CD4-positive, alpha-beta T cell treated with Interleukin-1 beta for 1 hour (primary cell): ENCODE measurements at regions not wholly inside any gene's neighbourhood (a gene's known extent, or its start where the extent isn't known, plus 50 kb on each side); places are given as distances from the start of the nearest gene placed in this dataset.

Experiments used
- DNase-seq, 2 donors: peaks; one replicate each; pipeline ENCODE4 v3.0.0-alpha.2; 2020 to 2022

DNA sequence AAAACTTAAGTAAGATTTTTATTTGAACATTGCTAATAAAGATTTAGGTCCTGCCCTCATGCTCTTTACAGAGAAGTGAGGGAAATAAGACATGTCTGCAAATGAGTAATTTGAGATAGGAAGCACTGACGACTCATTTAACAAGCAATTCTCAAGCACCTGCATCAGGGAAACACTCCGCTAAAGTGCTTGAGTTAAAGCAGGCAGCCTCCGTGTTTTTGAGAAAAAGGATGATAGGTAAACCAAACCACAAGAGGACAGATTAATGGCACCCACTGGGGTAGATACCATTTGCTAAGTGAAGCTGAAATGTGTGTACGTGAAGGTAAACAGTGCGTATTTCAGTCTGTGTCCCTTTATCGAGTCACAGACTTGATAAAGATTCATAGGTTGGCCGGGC is 184.6 kb upstream of the CARD18 start:
- no peak for DNase-seq

DNA sequence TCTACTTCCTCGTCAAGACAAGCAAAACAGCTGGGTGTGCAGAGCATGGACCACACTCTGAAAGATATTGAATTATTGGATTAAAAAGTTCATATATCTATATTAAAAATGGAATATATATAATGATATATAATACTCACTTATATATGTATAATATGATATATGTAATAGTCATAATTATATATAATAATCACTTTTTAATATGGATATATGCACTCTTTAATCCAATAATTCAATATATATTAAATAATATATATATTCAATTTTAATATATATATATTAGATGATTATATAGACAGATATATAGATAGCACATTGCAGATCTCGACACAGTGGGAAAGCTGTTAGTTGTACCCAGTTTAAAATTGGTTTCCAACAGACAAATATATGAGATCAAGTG is 182.1 kb upstream of the CARD18 start:
- no peak for DNase-seq

GRCh38 chr11:105315287-105315686 is 175.7 kb upstream of the CARD18 start:
- no peak for DNase-seq

DNA sequence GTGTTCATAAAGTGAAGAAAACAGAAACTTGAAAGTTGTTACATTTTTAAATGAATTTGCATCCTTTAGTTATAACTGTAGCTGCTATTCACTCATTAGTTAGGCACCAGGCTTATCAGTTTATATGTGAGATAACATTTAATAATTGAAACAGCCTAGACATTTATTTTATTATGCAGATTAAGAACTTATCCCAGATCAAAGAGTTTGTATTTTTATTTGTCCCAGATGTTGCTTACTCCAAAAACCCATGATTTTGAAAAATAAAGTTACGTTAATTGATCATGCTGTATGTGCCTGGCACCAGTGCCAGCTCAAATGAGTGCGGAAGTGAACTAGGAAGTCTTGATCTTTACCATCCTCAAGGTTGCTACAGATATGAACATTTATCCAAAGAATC is 172.7 kb upstream of the CARD18 start:
- no peak for DNase-seq

GRCh38 chr11:105298630-105299029 is 159.1 kb upstream of the CARD18 start:
- no peak for DNase-seq

DNA sequence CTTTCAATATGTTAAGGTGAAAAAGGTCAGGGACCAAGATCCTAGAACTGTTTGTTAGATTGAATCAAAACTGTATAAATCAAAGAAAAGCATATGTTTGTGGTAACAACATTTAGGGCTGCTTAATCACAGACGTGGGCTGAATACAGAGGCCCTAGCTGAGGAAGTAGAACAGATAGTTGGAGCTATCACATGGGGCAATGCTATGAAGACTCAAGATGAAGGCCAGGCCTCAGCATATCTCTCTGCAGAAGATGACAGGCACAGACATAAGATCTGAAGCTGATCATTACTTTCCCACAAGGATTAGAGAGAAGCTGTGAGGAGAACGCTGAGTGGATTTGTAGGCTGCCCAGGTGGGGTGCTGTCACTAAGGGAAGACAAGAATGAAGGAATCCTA is 158.6 kb upstream of the CARD18 start:
- DNase-seq: no peak

- no peak for DNase-seq
These were observed 157.9 kb upstream of the CARD18 start for GRCh38 chr11:105297463-105297862.

- DNase-seq: no peak
These were observed 157.2 kb upstream of the CARD18 start for GRCh38 chr11:105296806-105297205.

- no peak for DNase-seq
These were observed 156.8 kb upstream of the CARD18 start for GRCh38 chr11:105296386-105296785.

DNA sequence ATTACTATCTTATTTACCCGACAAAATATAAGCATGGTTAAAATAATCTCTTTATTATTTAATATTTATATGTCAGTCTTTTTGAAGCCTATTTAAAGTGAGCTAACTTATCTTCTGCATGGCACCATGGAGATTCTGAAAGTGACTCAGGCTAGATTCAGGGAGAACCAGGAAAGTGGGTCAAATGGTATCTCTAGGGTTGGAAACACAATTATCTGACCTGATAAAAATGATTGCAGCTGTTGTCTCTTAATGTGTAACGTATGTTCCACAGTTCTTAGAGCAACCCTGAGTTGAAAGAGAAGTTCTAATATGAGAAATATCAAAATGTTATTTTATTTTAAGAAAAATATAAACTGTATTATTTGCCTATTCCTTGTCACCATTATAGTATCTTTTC is 143.1 kb upstream of the CARD18 start:
- no peak for DNase-seq

DNA sequence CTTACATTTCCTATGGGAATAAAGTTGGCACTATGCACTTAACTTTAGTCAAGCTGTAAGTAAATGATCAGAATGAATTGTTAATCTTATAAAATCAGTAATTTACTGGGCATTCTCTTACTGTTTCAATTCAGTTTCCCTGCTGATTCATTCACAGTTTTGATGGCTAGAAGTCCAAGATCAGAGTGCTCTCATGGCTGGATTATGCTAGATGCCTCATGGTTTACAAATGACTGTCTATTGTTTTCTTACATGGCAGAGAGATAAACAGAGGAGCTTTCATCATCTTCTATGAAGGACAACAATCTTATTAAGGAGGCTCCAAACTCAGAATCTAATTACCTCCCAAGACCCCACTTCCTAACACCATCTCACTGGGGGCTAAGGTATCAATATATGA is 135.1 kb upstream of the CARD18 start:
- no peak for DNase-seq

GRCh38 chr11:105273660-105274280 is 134.2 kb upstream of the CARD18 start:
- DNase-seq: no peak

GRCh38 chr11:105269862-105270261 is 130.3 kb upstream of the CARD18 start:
- no peak for DNase-seq

- DNase-seq: no peak
These were observed 129.0 kb upstream of the CARD18 start for GRCh38 chr11:105268404-105269062.

DNA sequence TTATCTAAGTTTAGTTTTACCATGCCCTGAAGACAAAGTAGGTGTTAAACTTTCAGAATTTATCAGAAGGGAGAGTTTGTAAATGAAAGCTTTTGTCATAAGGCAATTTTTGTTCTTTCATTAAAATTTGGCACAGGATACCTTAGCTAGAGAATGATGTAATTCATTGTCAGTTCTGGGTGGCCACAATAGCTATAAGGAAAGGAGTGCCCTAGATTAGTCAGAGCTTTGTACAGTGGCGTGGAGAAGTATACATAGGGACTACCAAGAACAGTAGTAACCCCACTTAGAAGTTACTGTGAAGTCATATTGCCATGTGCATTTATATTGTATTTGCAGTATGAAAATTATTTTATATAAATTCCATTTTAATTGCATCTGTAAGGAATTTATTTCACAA is 126.3 kb upstream of the CARD18 start:
- DNase-seq: no peak

DNA sequence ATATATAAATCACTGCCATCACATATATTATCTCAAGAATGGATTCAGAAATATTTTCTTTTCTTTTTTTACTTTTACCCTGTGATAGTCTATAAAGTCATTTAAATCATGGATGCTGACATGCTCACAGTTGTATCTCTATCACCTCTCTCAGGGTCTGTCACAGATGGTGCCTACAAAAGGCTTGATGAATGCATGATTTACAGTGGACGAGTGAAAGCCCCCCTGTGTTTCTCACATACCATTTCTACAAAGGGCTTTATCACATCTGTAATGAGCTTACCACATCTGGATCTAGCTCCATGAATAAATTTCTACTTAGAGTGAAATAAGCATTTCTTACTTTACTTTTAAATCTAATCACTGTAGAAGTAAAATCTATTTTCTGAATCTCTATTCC is 121.4 kb upstream of the CARD18 start:
- DNase-seq: no peak

DNA sequence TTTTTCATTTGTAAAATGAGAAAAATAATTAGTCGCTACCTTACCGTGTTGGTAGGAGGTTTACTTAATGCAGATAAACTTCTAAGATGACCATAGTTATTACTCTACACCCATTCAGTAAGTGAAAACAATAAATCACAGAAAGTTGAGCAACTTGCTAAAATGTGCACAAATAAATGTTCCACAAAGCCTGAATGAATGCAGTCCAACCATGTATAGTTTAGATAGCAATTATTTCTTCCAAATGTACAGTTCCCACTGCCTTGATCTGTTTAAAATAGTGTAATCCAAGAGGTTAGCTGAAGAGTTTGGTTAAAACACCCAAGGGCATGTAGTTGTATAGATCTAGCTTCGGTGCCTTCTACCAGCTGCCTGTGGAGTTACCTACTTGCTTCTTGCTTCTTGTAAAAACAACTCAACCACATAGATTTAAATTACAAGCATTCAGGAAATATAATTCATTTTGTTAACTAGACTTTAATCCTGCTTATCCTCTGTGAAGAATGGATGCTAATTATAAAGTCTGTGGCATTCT is 106.3 kb upstream of the CARD18 start:
- no peak for DNase-seq

- DNase-seq: peak in 1 of 2 donors; percentile 14
These were observed 104.7 kb upstream of the CARD18 start for GRCh38 chr11:105244160-105244825.

DNA sequence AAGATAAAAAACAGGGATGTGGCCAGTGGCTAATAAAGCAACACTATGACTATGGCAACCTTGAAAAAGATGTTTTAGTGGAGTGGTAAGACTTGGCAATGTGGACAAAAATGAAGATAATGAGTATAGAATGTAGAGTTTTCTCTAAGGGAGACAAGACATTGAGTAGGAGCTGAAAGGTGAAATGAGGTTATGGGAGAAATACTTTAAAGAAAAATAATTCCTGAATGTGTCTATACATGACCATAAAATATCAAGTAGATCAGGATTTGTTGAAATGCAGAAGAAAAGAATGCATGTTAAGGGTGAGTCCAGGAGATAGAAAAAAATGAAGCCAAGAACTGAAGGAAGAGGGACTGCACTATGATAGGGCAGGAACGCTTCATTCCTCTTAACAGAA is 101.6 kb upstream of the CARD18 start:
- DNase-seq: no peak

GRCh38 chr11:105236664-105237063 is 97.1 kb upstream of the CARD18 start:
- DNase-seq: no peak

DNA sequence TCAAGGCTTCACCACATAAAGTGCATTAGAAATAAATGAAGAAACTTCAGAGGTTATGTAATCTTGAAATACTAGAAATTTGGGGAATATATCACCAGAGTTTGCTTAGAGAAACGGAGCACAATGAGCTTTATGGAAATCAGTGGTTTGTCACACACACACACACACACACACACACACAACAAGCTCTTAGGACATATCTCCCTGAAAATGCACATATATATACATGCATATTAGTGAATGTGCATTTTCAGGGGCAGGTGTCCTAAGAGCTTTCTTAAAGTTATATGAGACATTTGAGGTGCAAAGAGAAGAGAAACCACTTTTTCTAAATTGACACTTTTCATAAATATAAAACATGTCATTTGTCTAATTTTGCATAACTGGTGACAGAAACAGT is 93.7 kb upstream of the CARD18 start:
- DNase-seq: no peak

GRCh38 chr11:105232021-105232420 is 92.5 kb upstream of the CARD18 start:
- no peak for DNase-seq

DNA sequence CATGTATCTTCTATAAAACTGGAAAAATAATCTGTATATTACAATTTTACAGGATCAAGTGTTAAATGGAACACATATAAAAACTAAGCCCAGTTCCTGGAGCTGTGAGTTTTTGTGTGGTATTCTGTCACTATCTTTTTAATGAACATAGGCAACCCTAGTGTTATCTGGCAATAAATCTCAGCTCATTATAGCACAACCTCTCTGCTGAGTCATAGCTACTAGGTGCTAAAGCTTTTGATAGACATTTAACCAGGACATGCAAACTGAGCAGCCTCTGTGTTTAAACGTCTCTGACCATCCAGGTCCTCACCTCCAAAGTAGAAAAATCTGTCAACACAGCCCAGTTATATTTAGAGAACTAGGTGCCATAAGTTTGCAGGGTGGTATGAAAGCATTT is 91.0 kb upstream of the CARD18 start:
- DNase-seq: no peak

DNA sequence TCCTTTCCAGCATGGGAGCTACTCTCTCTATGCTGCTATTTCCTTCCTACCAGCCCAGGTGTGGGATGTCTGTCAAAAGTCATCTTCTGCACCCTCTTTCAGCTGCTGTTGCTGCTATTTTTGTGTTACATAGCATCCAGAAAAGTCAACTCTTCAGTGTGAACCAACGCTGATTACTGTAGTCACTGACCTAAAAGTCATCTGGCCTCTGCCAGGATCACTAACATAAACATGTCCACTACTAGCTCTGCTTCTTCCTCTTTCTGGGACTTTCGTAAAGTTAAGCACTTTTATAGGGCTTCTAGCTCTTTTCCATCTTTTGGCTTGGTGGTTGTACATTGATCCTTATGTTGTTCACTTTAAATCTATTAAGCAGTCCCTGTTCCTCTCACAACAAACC is 90.2 kb upstream of the CARD18 start:
- no peak for DNase-seq
